ENCODE measurements at regions not wholly inside any gene's neighbourhood (a gene's known extent, or its start where the extent isn't known, plus 50 kb on each side); places are given as distances from the start of the nearest gene placed in this dataset.
A peak's percentile ranks its signal among the peaks of the same experiment; 100 is the strongest.

DNA sequence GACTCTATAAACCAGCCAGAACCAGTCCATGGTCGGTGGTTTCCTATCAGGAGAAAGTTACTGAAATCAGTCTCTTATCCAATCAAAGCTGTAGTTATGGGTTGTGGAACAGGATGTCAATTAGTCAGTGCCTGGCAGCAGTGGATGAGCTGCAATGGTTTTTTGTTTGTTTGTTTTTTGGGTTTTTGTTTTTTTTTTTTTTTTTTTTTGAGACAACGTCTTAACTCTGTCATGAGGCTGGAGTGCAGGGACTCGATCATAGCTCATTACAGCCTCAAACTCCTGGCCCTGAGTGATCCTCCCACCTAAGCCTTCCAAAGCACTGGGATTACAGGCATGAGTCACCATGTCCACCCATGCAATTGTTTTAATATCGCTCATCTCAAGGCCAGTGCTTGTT lies 113.3 kb upstream of the CAND1 start:
- WGBS (ENCODE audit: insufficient coverage), result 100% methylated on average over 3 of the region's 4 CpGs
- H3K27me3 ChIP-seq (replicated peaks in 2 of 5; ENCODE audit: control insufficient read depth in 4 of 5, insufficient read depth in 5 of 5, low read length in 4 of 5), result no peaks in the 10 kb centered on the region
- H3K4me1 ChIP-seq (ENCODE audit: control extremely low read depth in 1 of 4, control insufficient read depth in 4 of 4, insufficient read depth in 4 of 4, low read length in 3 of 4), result no peaks in the 10 kb centered on the region
- no peaks in the 10 kb centered on the region for H3K9me3 ChIP-seq (ENCODE audit: control extremely low read depth in 1 of 5, control insufficient read depth in 4 of 5, insufficient read depth in 2 of 5, low read depth in 1 of 5, low read length in 4 of 5)
- CTCF ChIA-PET, result interaction anchor here (0.7 kb wide), 1 partner anchor 362 kb away, joined by 3 read pairs; no protein-coding TSS in a partner anchor
- no peaks in the 10 kb centered on the region for H3K36me3 ChIP-seq (ENCODE audit: control insufficient read depth in 4 of 4, insufficient read depth in 4 of 4, low read length in 3 of 4)
- no peak overlapping the region for H3K4me3 ChIP-seq (ENCODE audit: control insufficient read depth in 1 of 7, extremely low read depth in 1 of 7, insufficient read depth in 4 of 7, low read depth in 2 of 7, low read length in 6 of 7)
- POLR2A ChIA-PET, result no interaction called here
- H3K27ac ChIP-seq (ENCODE audit: insufficient read depth in 1 of 2, low read depth in 1 of 2, low read length in 2 of 2, poor library complexity in 1 of 2, severe bottlenecking in 2 of 2), result no peak overlapping the region
- no peak for DNase-seq

DNA sequence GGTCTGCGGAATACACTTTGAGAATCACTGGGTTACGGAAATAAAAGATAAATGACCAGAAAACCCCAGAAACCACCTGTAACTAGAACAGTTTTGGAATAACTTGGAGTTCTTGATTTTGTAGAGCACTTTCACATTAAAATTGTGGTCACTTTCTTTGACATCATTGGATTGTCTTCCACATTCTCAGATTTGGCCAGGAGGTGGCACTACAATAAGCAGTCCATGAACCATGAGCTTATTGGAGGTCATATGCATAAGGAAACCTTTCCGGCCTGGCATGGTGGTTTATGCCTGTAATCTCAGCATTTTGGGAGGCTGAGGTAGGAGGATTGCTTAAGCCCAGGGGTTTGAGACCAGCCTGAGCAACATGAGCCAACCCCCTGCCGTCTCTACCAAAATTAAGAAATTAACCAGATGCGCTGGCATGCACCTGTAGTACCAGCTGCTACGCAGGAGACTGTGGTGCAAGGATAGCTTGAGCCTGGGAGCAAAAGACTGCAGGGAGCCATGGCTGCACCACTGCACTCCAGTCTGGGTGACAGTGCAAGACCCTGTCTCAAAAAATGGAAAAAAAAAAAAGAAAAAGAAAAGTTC lies 107.7 kb upstream of the CAND1 start:
- CTCF ChIA-PET, result interaction anchor here (1.0 to 1.2 kb wide), 4 partner anchors 12 to 97 kb away, joined by 3 to 4 read pairs (median 4); no protein-coding TSS in a partner anchor
- peaks cover 0 to 5% (median 0%) of the 10 kb centered on the region in 5 experiments for H3K27me3 ChIP-seq (replicated peaks in 2 of 5; ENCODE audit: control insufficient read depth in 4 of 5, insufficient read depth in 5 of 5, low read length in 4 of 5)
- DNase-seq, result peak; percentile 25 to 64 (median 57)

DNA sequence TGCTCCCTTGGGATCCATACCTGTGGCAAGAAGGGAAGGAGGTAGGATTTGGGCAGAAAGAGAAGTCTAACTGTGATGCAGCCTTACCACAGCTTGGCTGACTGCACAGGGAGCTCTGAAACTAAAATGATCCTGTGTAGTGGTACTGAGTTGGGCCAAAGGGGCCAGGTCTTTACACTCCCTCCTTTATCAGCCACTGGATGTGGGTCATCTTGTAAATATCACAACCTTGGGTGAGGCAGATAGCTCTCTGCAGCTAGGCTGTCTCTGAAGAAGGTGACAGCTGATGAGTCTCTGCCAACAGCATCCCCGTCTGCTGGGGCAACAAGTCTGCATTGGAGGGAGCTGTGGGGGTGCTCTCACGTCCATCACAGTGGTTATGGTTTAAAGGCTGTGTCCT lies 95.9 kb upstream of the CAND1 start:
- ChIA-PET CTCF (no interaction called here), POLR2A (no interaction called here)
- Histone ChIP-seq H3K4me1 (ENCODE audit: control extremely low read depth in 1 of 4, control insufficient read depth in 4 of 4, insufficient read depth in 4 of 4, low read length in 3 of 4) (no peaks in the 10 kb centered on the region), H3K27ac (ENCODE audit: insufficient read depth in 1 of 2, low read depth in 1 of 2, low read length in 2 of 2, poor library complexity in 1 of 2, severe bottlenecking in 2 of 2) (no peak overlapping the region), H3K9me3 (ENCODE audit: control extremely low read depth in 1 of 5, control insufficient read depth in 4 of 5, insufficient read depth in 2 of 5, low read depth in 1 of 5, low read length in 4 of 5) (no peaks in the 10 kb centered on the region), H3K36me3 (ENCODE audit: control insufficient read depth in 4 of 4, insufficient read depth in 4 of 4, low read length in 3 of 4) (no peaks in the 10 kb centered on the region), H3K27me3 (replicated peaks in 2 of 5; ENCODE audit: control insufficient read depth in 4 of 5, insufficient read depth in 5 of 5, low read length in 4 of 5) (peaks cover 0 to 3% (median 0%) of the 10 kb centered on the region in 5 experiments), H3K4me3 (ENCODE audit: control insufficient read depth in 1 of 7, extremely low read depth in 1 of 7, insufficient read depth in 4 of 7, low read depth in 2 of 7, low read length in 6 of 7) (no peak overlapping the region)
- WGBS (ENCODE audit: insufficient coverage), result 100% methylated on average over 1 of the region's 2 CpGs
- DNase-seq, result no peak

More for the DNA sequence above, 107.7 kb upstream of the CAND1 start:
- no peaks in the 10 kb centered on the region for H3K9me3 ChIP-seq (ENCODE audit: control extremely low read depth in 1 of 5, control insufficient read depth in 4 of 5, insufficient read depth in 2 of 5, low read depth in 1 of 5, low read length in 4 of 5)
- POLR2A ChIA-PET, result no interaction called here
- H3K4me3 ChIP-seq (ENCODE audit: control insufficient read depth in 1 of 7, extremely low read depth in 1 of 7, insufficient read depth in 4 of 7, low read depth in 2 of 7, low read length in 6 of 7), result no peak overlapping the region
- H3K27ac ChIP-seq (ENCODE audit: insufficient read depth in 1 of 2, low read depth in 1 of 2, low read length in 2 of 2, poor library complexity in 1 of 2, severe bottlenecking in 2 of 2), result no peak overlapping the region
- 84% methylated on average over 6 of the region's 6 CpGs for WGBS (ENCODE audit: insufficient coverage)
- H3K4me1 ChIP-seq (ENCODE audit: control extremely low read depth in 1 of 4, control insufficient read depth in 4 of 4, insufficient read depth in 4 of 4, low read length in 3 of 4), result no peaks in the 10 kb centered on the region
- H3K36me3 ChIP-seq (ENCODE audit: control insufficient read depth in 4 of 4, insufficient read depth in 4 of 4, low read length in 3 of 4), result no peaks in the 10 kb centered on the region

DNA sequence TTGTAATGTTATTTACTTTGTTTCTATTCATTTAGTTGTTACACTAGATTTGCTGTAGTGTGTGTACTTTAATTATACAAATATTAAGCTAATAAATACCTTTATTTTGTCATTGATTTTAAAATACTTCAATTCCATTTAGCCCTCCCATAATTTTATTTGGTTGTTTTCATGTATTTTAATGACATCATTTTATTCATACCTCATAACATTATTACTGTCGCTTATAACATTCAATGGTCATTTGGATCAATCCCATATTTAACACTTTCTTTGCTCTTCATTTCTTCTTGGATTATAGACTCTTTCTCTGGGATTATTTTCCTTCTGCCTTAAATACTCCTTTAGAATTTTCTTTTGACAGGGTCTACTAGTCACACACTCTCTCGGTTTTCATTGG lies 86.6 kb upstream of the CAND1 start:
- ChIA-PET CTCF (no interaction called here), POLR2A (no interaction called here)
- Histone ChIP-seq H3K9me3 (ENCODE audit: control extremely low read depth in 1 of 5, control insufficient read depth in 4 of 5, insufficient read depth in 2 of 5, low read depth in 1 of 5, low read length in 4 of 5) (peaks cover 0 to 5% (median 0%) of the 10 kb centered on the region in 5 experiments), H3K27ac (ENCODE audit: insufficient read depth in 1 of 2, low read depth in 1 of 2, low read length in 2 of 2, poor library complexity in 1 of 2, severe bottlenecking in 2 of 2) (no peak overlapping the region), H3K36me3 (ENCODE audit: control insufficient read depth in 4 of 4, insufficient read depth in 4 of 4, low read length in 3 of 4) (no peaks in the 10 kb centered on the region), H3K27me3 (replicated peaks in 2 of 5; ENCODE audit: control insufficient read depth in 4 of 5, insufficient read depth in 5 of 5, low read length in 4 of 5) (peaks cover 0 to 6% (median 3%) of the 10 kb centered on the region in 5 experiments), H3K4me1 (ENCODE audit: control extremely low read depth in 1 of 4, control insufficient read depth in 4 of 4, insufficient read depth in 4 of 4, low read length in 3 of 4) (no peaks in the 10 kb centered on the region), H3K4me3 (ENCODE audit: control insufficient read depth in 1 of 7, extremely low read depth in 1 of 7, insufficient read depth in 4 of 7, low read depth in 2 of 7, low read length in 6 of 7) (no peak overlapping the region)
- no peak for DNase-seq
- 83% methylated on average over 1 of the region's 2 CpGs for WGBS (ENCODE audit: insufficient coverage)

DNA sequence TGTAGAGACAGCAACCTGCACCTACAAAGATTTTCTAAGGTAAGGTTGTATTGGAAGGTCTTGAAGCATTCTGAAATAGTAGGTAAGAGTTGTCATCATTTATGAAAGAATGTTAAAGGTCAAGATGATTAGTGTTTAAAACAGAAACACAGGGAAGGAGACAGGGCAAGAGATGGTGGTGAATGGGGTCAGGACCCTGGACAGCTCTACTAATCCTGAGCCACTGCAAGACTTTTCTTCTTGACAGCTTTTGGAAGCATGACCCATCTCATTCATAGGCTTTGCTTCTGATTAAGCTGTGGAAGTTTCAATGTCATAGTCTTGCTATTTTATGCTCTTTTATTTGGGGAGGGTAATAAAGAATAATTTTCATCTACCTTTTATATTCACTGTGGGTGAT lies 75.5 kb upstream of the CAND1 start:
- no peaks in the 10 kb centered on the region for H3K4me1 ChIP-seq (ENCODE audit: control extremely low read depth in 1 of 4, control insufficient read depth in 4 of 4, insufficient read depth in 4 of 4, low read length in 3 of 4)
- peak; percentile 18 to 58 (median 50) for DNase-seq
- H3K36me3 ChIP-seq (ENCODE audit: control insufficient read depth in 4 of 4, insufficient read depth in 4 of 4, low read length in 3 of 4), result no peaks in the 10 kb centered on the region
- peaks cover 0 to 1% (median 0%) of the 10 kb centered on the region in 5 experiments for H3K9me3 ChIP-seq (ENCODE audit: control extremely low read depth in 1 of 5, control insufficient read depth in 4 of 5, insufficient read depth in 2 of 5, low read depth in 1 of 5, low read length in 4 of 5)
- CTCF ChIA-PET, result no interaction called here
- H3K27ac ChIP-seq (ENCODE audit: insufficient read depth in 1 of 2, low read depth in 1 of 2, low read length in 2 of 2, poor library complexity in 1 of 2, severe bottlenecking in 2 of 2), result no peak overlapping the region
- H3K4me3 ChIP-seq (ENCODE audit: control insufficient read depth in 1 of 7, extremely low read depth in 1 of 7, insufficient read depth in 4 of 7, low read depth in 2 of 7, low read length in 6 of 7), result no peak overlapping the region
- POLR2A ChIA-PET, result no interaction called here
- H3K27me3 ChIP-seq (replicated peaks in 2 of 5; ENCODE audit: control insufficient read depth in 4 of 5, insufficient read depth in 5 of 5, low read length in 4 of 5), result no peaks in the 10 kb centered on the region

DNA sequence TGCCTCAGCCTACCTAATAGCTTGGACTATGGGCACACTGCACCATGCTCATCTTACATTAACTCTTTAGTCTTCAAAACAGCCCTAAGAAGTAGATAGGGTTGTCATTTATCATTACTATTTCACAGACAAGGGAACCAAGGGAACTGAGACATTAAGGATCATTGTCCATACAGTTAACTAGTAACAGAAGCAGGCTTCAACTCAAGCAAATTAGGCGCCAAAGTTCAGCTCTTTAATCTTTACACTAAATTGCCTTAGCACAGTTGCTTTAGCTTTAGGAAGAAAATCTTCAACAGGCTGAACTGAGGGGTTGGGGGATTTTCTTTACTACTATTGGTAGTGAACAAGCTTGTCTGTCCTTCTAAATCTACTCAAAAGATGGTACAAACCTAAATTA lies 68.8 kb upstream of the CAND1 start:
- no peak overlapping the region for H3K27ac ChIP-seq (ENCODE audit: insufficient read depth in 1 of 2, low read depth in 1 of 2, low read length in 2 of 2, poor library complexity in 1 of 2, severe bottlenecking in 2 of 2)
- no peaks in the 10 kb centered on the region for H3K4me1 ChIP-seq (ENCODE audit: control extremely low read depth in 1 of 4, control insufficient read depth in 4 of 4, insufficient read depth in 4 of 4, low read length in 3 of 4)
- CTCF ChIA-PET, result no interaction called here
- no peak overlapping the region for H3K4me3 ChIP-seq (ENCODE audit: control insufficient read depth in 1 of 7, extremely low read depth in 1 of 7, insufficient read depth in 4 of 7, low read depth in 2 of 7, low read length in 6 of 7)
- H3K9me3 ChIP-seq (ENCODE audit: control extremely low read depth in 1 of 5, control insufficient read depth in 4 of 5, insufficient read depth in 2 of 5, low read depth in 1 of 5, low read length in 4 of 5), result peaks cover 0 to 1% (median 0%) of the 10 kb centered on the region in 5 experiments
- no peaks in the 10 kb centered on the region for H3K36me3 ChIP-seq (ENCODE audit: control insufficient read depth in 4 of 4, insufficient read depth in 4 of 4, low read length in 3 of 4)
- peaks cover 0 to 7% (median 0%) of the 10 kb centered on the region in 5 experiments for H3K27me3 ChIP-seq (replicated peaks in 2 of 5; ENCODE audit: control insufficient read depth in 4 of 5, insufficient read depth in 5 of 5, low read length in 4 of 5)
- DNase-seq, result no peak
- 43% methylated on average over 1 of the region's 1 CpG for WGBS (ENCODE audit: insufficient coverage)
- POLR2A ChIA-PET, result no interaction called here

DNA sequence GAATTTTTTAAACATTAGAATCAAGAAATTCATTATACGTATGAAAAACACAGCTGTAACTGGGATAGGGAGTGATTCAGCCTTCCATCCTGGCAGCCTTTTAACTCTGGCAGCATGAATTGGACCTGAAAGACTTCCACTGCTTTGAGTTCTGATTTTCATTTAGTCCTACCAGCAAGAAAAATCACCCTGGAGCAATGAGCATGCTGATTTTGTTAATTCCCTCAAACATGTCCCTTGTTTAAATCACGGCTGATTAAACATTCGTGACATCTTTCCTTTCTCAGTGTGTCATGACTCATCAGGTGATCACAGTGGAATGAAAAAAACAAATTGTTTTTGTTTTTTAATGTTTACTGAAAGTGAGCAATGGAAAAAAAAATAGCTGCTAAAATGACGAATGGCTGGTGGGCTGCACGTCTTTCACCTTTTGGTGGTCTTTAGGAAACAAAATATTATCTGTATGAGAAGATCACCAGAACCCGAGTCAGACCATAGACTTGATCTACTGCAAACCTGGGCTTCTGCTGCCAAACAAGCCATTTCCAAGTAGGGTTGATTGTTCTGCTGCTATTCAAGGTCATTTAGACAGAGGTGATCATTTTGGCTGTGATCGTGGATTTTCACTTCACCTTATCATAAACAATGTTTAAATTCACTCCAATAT lies 67.0 kb upstream of the CAND1 start:
- CTCF ChIA-PET, result no interaction called here
- 98% methylated on average over 5 of the region's 7 CpGs for WGBS (ENCODE audit: insufficient coverage)

More for the DNA sequence above, 67.0 kb upstream of the CAND1 start:
- POLR2A ChIA-PET, result no interaction called here
- H3K27me3 ChIP-seq (replicated peaks in 2 of 5; ENCODE audit: control insufficient read depth in 4 of 5, insufficient read depth in 5 of 5, low read length in 4 of 5), result peaks cover 0 to 7% (median 3%) of the 10 kb centered on the region in 5 experiments
- H3K4me3 ChIP-seq (ENCODE audit: control insufficient read depth in 1 of 7, extremely low read depth in 1 of 7, insufficient read depth in 4 of 7, low read depth in 2 of 7, low read length in 6 of 7), result no peak overlapping the region
- no peaks in the 10 kb centered on the region for H3K36me3 ChIP-seq (ENCODE audit: control insufficient read depth in 4 of 4, insufficient read depth in 4 of 4, low read length in 3 of 4)
- H3K9me3 ChIP-seq (ENCODE audit: control extremely low read depth in 1 of 5, control insufficient read depth in 4 of 5, insufficient read depth in 2 of 5, low read depth in 1 of 5, low read length in 4 of 5), result peaks cover 0 to 1% (median 0%) of the 10 kb centered on the region in 5 experiments
- H3K4me1 ChIP-seq (ENCODE audit: control extremely low read depth in 1 of 4, control insufficient read depth in 4 of 4, insufficient read depth in 4 of 4, low read length in 3 of 4), result no peaks in the 10 kb centered on the region
- H3K27ac ChIP-seq (ENCODE audit: insufficient read depth in 1 of 2, low read depth in 1 of 2, low read length in 2 of 2, poor library complexity in 1 of 2, severe bottlenecking in 2 of 2), result no peak overlapping the region
- no peak for DNase-seq
